COLO829 (cell line): ENCODE measurements at regions not wholly inside any gene's neighbourhood (a gene's known extent, or its start where the extent isn't known, plus 50 kb on each side); places are given as distances from the start of the nearest gene placed in this dataset.

Experiments used
- DNase-seq: peaks from one replicate; pipeline ENCODE4 v3.0.0; 2012; ENCODE audit warnings: low spot score

GRCh38 chr1:239436286-239436685 is 49.9 kb downstream of the CHRM3 start:
- no peak for DNase-seq

DNA sequence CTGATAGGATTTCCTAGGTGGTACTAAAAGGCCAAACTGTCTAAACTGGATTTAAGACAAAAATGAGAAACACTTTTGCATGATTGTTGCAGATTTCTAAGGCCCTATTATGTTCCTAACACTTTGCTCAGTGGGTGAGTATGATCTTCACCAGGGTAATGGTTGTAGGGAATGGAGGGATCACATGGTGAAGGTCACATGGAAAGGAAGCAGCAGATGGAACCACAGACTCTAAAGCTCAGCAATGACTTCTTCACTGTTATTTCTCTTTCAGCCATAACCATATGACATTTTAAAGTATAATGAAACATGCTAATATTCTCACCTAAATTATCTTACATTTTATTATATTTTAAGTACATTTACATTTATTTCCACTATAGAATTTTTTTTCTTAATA is 51.5 kb downstream of the CHRM3 start:
- no peak for DNase-seq

DNA sequence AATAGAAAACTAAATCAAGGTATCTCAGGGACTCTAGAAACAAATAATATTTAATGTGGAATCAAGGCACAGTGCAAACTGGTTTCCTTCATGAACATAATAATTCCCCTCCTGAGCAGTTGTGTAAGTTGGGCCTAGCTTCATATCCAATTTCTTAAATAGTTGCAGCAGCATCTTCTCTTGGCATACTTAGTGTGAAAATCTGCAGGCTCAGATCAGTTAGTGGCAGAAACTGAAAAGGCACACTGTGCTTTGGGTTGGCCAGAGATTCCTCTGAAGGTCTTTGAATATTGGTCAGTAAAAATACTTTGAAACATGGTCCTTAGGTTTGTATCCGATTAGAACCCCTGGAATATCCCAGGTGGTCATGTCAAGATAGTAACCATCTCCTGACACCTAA is 52.5 kb downstream of the CHRM3 start:
- no peak for DNase-seq

GRCh38 chr1:239443361-239443760 is 57.0 kb downstream of the CHRM3 start:
- DNase-seq, result no peak

GRCh38 chr1:239446611-239447010 is 60.2 kb downstream of the CHRM3 start:
- no peak for DNase-seq

DNA sequence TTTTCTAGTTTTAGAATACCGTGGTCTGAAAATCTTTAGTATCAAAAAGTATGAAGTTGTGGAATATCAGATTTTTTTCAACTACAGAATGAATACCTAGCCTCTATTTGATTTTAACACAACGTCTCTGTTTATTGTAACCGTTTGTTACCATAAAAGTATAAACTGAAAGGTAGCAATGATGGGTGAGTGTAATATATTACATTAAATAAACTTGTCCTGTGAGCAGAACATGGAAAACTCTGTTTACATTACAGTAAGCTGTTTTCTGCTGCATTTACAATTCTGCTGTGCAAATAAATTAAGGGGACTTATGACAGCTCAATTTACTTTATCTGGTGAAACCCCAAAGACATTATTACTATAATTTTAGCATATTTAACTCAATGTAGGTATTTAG is 62.5 kb downstream of the CHRM3 start:
- no peak for DNase-seq

DNA sequence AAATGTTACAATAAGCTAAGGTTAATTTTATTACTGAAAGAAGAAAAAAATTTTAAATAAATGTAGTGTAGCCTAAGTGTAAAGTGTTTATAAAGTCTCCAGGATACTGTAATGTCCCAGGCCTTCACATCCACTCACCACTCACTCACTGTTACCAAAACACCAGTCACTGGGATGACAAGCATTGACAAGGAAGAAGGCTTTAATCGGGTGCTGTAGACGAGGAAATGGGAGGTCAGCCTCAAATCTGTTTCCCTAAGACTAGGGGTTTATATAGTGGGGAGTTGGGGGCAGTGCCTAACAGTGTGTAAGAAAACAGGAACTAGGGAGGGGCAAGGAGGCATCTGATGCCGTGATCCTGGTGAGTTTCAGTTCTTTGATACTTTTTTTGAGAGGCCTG is 69.4 kb downstream of the CHRM3 start:
- no peak for DNase-seq

- no peak for DNase-seq
Measured at GRCh38 chr1:239456788-239457187, 70.4 kb downstream of the CHRM3 start.

DNA sequence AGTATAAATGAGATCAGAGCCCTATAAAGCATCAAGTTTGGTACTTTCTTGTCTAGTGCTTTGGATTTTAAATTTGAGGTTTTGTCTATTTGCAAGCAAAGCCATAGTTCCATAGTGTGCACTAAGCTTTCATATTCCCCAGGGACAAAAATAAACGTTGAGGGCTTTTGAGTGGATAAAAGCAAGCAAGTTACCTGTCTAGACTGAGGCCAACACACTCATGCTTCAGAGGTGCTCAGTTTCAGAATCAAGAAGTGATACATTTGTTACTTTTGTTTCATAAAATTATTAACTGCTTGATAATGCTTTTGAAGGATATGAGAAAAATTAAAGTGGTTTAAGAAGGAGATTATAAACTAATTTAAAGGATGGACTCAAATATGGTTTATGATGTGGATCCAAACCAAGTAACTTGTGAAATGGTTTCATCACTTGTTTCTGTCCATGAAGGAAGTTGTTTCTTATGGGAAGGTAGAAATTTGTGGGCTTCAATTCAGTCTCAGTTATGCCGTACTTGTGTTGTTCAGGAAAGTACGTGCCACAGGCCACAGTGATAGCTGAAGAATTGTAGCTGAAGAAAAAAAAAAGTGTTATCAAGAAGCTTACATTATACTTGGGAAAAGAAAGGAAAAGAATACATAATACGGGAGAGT is 71.2 kb downstream of the CHRM3 start:
- no peak for DNase-seq

DNA sequence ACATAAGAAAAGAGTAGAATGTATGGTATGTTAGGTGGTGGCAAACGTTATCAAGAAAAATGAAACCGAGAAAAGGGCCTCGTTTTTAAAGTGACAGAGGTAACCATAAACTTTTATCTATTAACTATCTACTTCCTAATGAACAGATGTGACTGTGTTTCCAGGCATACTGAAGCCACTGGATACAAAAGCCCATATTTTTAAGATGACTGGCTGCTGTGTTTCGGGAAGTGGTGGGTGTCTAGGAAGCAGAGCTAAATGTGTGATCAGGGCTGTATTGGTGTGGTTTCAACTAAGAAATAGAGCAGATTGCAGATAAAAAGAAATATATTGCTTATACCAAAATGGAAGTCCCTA is 71.8 kb downstream of the CHRM3 start:
- no peak for DNase-seq

DNA sequence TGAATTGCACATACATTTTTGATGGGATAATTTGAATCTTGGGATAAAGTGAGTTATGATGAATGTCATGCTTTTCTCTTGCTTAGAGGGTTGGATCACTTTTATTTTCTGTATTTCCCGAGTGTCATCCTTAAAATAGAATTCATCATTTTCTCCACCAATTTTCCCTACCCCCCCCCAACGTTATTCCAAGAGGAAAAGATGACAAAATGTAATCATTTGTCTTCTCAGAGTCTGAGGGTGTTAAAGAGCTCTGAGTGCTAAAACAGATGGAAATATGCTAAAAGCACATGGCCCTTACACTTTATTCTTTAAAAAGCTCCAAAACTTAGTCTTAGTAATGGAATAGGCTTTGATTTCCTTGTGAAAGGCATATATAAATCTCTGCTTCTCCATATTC is 81.4 kb downstream of the CHRM3 start:
- no peak for DNase-seq

DNA sequence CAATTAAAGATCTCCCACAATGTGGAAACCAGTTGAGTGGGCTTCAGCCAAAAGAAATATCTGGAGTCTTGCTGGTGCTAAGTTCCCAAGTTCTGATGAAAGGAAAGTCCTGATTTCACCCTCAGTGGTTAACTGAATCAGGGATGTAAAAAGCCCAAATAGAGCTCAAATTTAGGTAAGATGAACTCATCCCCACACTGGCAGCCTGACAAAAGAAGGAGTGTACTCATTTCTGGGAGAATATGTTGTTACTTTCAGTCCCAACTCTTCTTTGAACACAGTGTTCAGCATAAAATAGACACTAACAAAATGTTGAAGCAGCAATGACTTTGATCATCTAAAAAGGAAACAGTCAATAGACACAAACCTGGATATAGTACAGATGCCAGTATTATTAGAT is 91.7 kb downstream of the CHRM3 start:
- no peak for DNase-seq

- no peak for DNase-seq
Measured at GRCh38 chr1:239483391-239483790, 97.0 kb downstream of the CHRM3 start.

GRCh38 chr1:239493811-239494414 is 107.5 kb downstream of the CHRM3 start:
- no peak for DNase-seq

DNA sequence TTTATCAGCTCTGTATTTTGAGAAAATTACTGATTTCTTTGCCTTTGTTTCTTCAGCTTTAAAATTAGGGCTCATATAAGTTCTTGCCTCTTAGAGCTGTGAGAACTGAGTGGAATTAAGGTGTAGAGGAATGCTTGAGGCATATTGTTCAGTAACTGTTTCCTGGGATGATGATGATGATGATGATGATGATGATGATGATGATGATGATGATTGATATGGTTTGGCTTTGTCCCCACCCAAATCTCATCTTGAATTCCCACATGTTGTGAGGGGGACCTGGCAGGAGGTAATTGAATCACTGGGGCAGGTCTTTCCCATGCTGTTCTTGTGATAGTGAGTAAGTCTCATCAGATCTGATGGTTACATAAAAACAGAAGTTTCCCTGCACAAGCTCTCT is 118.7 kb downstream of the CHRM3 start:
- no peak for DNase-seq

GRCh38 chr1:239507826-239508225 is 121.5 kb downstream of the CHRM3 start:
- no peak for DNase-seq

- no peak for DNase-seq
Measured at GRCh38 chr1:239511875-239512274, 125.5 kb downstream of the CHRM3 start.

- DNase-seq, result no peak
Measured at GRCh38 chr1:239516579-239516978, 130.2 kb downstream of the CHRM3 start.

DNA sequence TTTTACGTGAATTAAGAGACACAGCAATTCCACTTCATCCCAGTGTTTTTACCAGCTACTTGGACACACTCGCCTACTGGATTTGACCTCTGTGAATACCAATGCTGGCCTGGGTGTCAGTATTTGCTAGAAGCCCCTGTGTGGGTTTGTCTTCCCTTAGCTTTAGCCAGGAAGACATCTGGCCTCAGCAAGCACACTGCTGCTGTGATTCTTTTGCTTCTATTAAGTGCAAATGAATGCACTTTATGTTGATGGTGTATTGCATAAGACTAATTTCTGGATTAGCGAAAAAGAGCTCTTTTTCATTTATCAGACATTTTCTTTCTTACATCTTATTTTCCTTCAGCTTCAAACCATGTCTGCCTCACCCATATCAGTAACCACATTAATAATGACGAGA is 140.0 kb downstream of the CHRM3 start:
- no peak for DNase-seq

DNA sequence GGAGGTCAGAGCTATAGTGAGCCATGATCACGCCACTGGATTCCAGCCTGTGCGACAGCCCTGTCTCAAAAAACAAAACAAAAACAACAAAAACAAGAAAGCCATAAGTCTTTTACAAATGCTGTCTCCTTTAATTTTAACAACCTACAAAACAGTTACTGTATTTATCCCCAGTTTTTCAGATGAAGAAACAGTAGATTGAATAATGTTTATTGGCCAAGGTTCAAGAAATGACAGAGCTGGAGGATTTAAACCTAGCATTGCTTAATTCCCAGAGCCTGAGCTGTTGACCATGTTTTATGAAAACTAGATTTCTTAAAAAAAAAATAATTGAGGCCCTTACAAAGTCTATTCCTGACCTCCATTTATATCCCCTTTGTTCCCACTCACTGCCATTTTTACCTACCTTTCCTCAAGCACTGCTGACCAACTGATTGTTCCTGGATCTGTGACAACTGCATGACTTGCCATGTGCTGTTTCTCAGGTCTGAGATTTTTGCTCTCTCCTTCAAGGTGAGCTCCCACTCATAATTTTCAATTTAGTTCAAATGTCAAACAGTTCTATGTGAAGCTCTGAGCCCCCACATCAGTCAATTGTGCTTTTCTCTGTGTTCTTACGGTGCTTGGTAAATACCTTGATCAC is 140.8 kb downstream of the CHRM3 start:
- no peak for DNase-seq

DNA sequence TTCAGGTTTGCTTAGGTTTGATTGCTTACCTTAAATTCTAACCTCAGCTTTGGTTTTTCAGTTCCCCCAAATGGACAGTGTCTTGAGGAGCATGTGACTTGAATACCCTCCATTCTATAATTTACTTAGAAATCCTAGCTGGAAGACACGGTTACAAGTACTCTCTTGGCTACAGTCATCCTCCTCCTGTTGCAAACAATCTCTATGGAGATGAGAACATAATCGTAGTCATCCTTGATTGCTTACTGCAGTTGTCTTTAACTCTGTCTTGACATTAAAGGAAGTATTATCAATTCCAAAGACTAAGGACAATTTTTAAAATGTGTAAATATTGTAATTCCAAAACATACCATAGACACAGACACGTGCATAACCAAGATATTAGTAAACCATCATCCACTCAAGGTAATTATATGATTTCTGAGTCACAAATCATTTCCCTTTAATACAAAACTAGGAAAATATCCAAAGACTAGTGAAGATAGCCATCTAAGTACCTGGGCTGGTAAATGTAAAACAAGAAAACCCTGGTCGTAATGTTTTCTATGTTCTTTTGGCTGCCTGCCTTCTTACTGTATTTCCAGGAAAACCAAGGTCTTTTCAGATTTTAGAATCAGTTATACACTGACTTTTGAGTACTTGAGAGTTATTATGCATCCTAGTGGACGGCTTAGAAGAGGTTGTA is 149.9 kb downstream of the CHRM3 start:
- DNase-seq, result no peak

- no peak for DNase-seq
Measured at GRCh38 chr1:239537795-239538194, 151.4 kb downstream of the CHRM3 start.

- DNase-seq, result no peak
Measured at GRCh38 chr1:239538239-239538988, 152.0 kb downstream of the CHRM3 start.
